Activated CD4-positive, alpha-beta T cell treated with anti-CD3 and anti-CD28 coated beads for 36 hours (primary cell): ENCODE measurements at regions not wholly inside any gene's neighbourhood (a gene's known extent, or its start where the extent isn't known, plus 50 kb on each side); places are given as distances from the start of the nearest gene placed in this dataset.
"Not testable (repeated sequence)": the region's sequence is repeated elsewhere in the genome, so short reads cannot be mapped to it uniquely, and the experiment has no call there.

ENCODE experiments used
- ATAC-seq: fragments of 200-7000 bp; cut with Tn5 transposase; one replicate; pipeline ENCODE4 v1.10.0; 2021; ENCODE audit warnings: mild to moderate bottlenecking, moderate library complexity
- CTCF ChIA-PET: fragments of 350-600 bp; sonication (Branson Sonifier 250); formaldehyde crosslinking; loops from one replicate; lab custom pipeline; 2021; ENCODE audit warnings: antibody characterized with exemption; lab: Charles Lee
- POLR2A ChIA-PET: fragments of 350-600 bp; sonication (Branson Sonifier 250); formaldehyde crosslinking; loops from one replicate; lab custom pipeline; 2021; ENCODE audit warnings: antibody characterized with exemption, inconsistent platforms; lab: Charles Lee
- DNase-seq: peaks from one replicate; pipeline ENCODE4 v3.0.0-alpha.2; 2020
- H3K27ac Mint-ChIP-seq: one replicate; pipeline ENCODE4 v1.8.0; 2021; ENCODE audit warnings: mixed read lengths
- H3K27me3 Mint-ChIP-seq: one replicate; pipeline ENCODE4 v1.8.0; 2021; ENCODE audit warnings: mixed read lengths
- H3K36me3 Mint-ChIP-seq: one replicate; pipeline ENCODE4 v1.8.0; 2021; ENCODE audit warnings: low read depth, mixed read lengths
- H3K4me1 Mint-ChIP-seq: one replicate; pipeline ENCODE4 v1.8.0; 2021; ENCODE audit warnings: mixed read lengths
- H3K4me3 Mint-ChIP-seq: one replicate; pipeline ENCODE4 v1.8.0; 2021; ENCODE audit warnings: mild to moderate bottlenecking, moderate library complexity, mixed read lengths
- H3K9me3 Mint-ChIP-seq: one replicate; pipeline ENCODE4 v1.8.0; 2021; ENCODE audit warnings: low read depth, mixed read lengths
- intact Hi-C, 2 experiments: fragments of 100-400 bp; cut with DNase I in 1 of 2; cut with micrococcal nuclease in 1 of 2; formaldehyde crosslinking; loops; one replicate each; pipeline versions ENCODE4 v1.14.2 to v1.15.1; 2022 to 2024; cut with DNase I, micrococcal nuclease

- Mint-ChIP-seq H3K4me1 (peaks cover 42% of the 10 kb centered on the region), H3K36me3 (no peaks in the 10 kb centered on the region), H3K4me3 (peak overlapping the region; percentile 75), H3K27ac (peak overlapping the region; percentile 55), H3K27me3 (no peaks in the 10 kb centered on the region), H3K9me3 (no peaks in the 10 kb centered on the region)
- DNase-seq, result no peak
- intact Hi-C loops, result loop anchor here in 1 of 2 experiments (10.0 kb wide), 1 partner anchor 211 kb away; no protein-coding TSS in a partner anchor
- ATAC-seq, result peak; percentile 17
- ChIA-PET POLR2A (no interaction called here), CTCF (interaction anchor here (0.7 kb wide), 2 partner anchors 9 to 14 kb away, joined by 3 read pairs; no protein-coding TSS in a partner anchor)
These were observed 101.7 kb upstream of the ZNF438 start for GRCh38 chr10:31133251-31133791.

GRCh38 chr10:31133792-31134310, 102.2 kb upstream of the ZNF438 start:
- POLR2A ChIA-PET, result no interaction called here
- Mint-ChIP-seq H3K4me1 (peaks cover 42% of the 10 kb centered on the region), H3K4me3 (peak overlapping the region; percentile 75), H3K9me3 (no peaks in the 10 kb centered on the region), H3K36me3 (no peaks in the 10 kb centered on the region), H3K27ac (peak overlapping the region; percentile 47), H3K27me3 (no peaks in the 10 kb centered on the region)
- peak; percentile 84 for DNase-seq
- peak; percentile 52 for ATAC-seq
- CTCF ChIA-PET, result interaction anchor here (0.7 to 1.4 kb wide), 3 partner anchors 13 to 102 kb away, joined by 3 to 4 read pairs (median 4); partner anchors contain the start of gene ZNF438
- intact Hi-C loops, result loop anchor here (1.0 to 10.0 kb wide), 3 partner anchors 33 to 211 kb away; partner anchors contain the start of gene ZNF438 (in 1 of the 2)

- DNase-seq (peak; percentile 40), ATAC-seq (peak; percentile 50)
- Mint-ChIP-seq H3K9me3 (no peaks in the 10 kb centered on the region), H3K27me3 (no peaks in the 10 kb centered on the region), H3K36me3 (no peaks in the 10 kb centered on the region), H3K4me3 (peak overlapping the region; percentile 75), H3K4me1 (peaks cover 42% of the 10 kb centered on the region), H3K27ac (peak overlapping the region; percentile 93)
- CTCF ChIA-PET, result interaction anchor here (1.2 to 1.4 kb wide), 2 partner anchors 13 to 103 kb away, joined by 4 read pairs; partner anchors contain the start of gene ZNF438
- POLR2A ChIA-PET, result no interaction called here
- intact Hi-C loops, result loop anchor here (1.0 to 10.0 kb wide), 3 partner anchors 34 to 210 kb away; partner anchors contain the start of gene ZNF438 (in 1 of the 2)
These were observed 102.8 kb upstream of the ZNF438 start for GRCh38 chr10:31134311-31134952.

- ATAC-seq (peak; percentile 21), DNase-seq (no peak)
- H3K27me3 Mint-ChIP-seq, result no peaks in the 10 kb centered on the region
- intact Hi-C loops, result loop anchor here (2.0 to 10.0 kb wide), 3 partner anchors 34 to 210 kb away; partner anchors contain the start of gene ZEB1 (in 1 of the 2)
- peaks cover 42% of the 10 kb centered on the region for H3K4me1 Mint-ChIP-seq
- H3K9me3 Mint-ChIP-seq, result no peaks in the 10 kb centered on the region
- H3K27ac Mint-ChIP-seq, result peak overlapping the region; percentile 93
- peak overlapping the region; percentile 75 for H3K4me3 Mint-ChIP-seq
- ChIA-PET CTCF (interaction anchor here (1.2 to 1.4 kb wide), 2 partner anchors 12 to 103 kb away, joined by 4 read pairs; partner anchors contain the start of gene ZNF438), POLR2A (no interaction called here)
- no peaks in the 10 kb centered on the region for H3K36me3 Mint-ChIP-seq
These were observed 103.5 kb upstream of the ZNF438 start for GRCh38 chr10:31135171-31135570.

- H3K36me3 Mint-ChIP-seq, POLR2A ChIA-PET, DNase-seq, H3K9me3 Mint-ChIP-seq, ATAC-seq, H3K27me3 Mint-ChIP-seq, H3K4me3 Mint-ChIP-seq: not testable (repeated sequence)
- CTCF ChIA-PET, result interaction anchor here (0.7 kb wide), 1 partner anchor 119 kb away, joined by 3 read pairs; no protein-coding TSS in a partner anchor
- Mint-ChIP-seq H3K27ac (peak overlapping the region; percentile 42), H3K4me1 (peaks cover 42% of the 10 kb centered on the region)
- intact Hi-C loops, result loop anchor here (2.0 to 10.0 kb wide), 3 partner anchors 35 to 209 kb away; partner anchors contain the start of gene ZEB1 (in 1 of the 2)
These were observed 104.1 kb upstream of the ZNF438 start for GRCh38 chr10:31135791-31136190.

- no peaks in the 10 kb centered on the region for H3K9me3 Mint-ChIP-seq
- POLR2A ChIA-PET, result no interaction called here
- H3K36me3 Mint-ChIP-seq, result no peaks in the 10 kb centered on the region
- peaks cover 42% of the 10 kb centered on the region for H3K4me1 Mint-ChIP-seq
- H3K27me3 Mint-ChIP-seq, result no peaks in the 10 kb centered on the region
- DNase-seq (no peak), ATAC-seq (no peak)
- H3K4me3 Mint-ChIP-seq, result no peak overlapping the region
- CTCF ChIA-PET, result interaction anchor here (0.7 kb wide), 1 partner anchor 120 kb away, joined by 3 read pairs; no protein-coding TSS in a partner anchor
- intact Hi-C loops, result loop anchor here in 1 of 2 experiments (5.0 to 10.0 kb wide), 2 partner anchors 181 to 208 kb away; partner anchors contain the start of gene ZEB1
- H3K27ac Mint-ChIP-seq, result peak overlapping the region; percentile 42
These were observed 104.7 kb upstream of the ZNF438 start for GRCh38 chr10:31136386-31136785.

GRCh38 chr10:31136930-31137885, 105.5 kb upstream of the ZNF438 start:
- no peaks in the 10 kb centered on the region for H3K36me3 Mint-ChIP-seq
- POLR2A ChIA-PET, result no interaction called here
- ATAC-seq, result no peak
- H3K4me3 Mint-ChIP-seq, result no peak overlapping the region
- no peak for DNase-seq
- H3K27ac Mint-ChIP-seq, result peak overlapping the region; percentile 58
- H3K9me3 Mint-ChIP-seq, result no peaks in the 10 kb centered on the region
- intact Hi-C loops, result loop anchor here in 1 of 2 experiments (5.0 to 10.0 kb wide), 2 partner anchors 180 to 208 kb away; partner anchors contain the start of gene ZEB1
- CTCF ChIA-PET, result interaction anchor here (1.2 kb wide), 1 partner anchor 22 kb away, joined by 4 read pairs; no protein-coding TSS in a partner anchor
- H3K27me3 Mint-ChIP-seq, result no peaks in the 10 kb centered on the region
- peaks cover 42% of the 10 kb centered on the region for H3K4me1 Mint-ChIP-seq

GRCh38 chr10:31138026-31138553, 106.4 kb upstream of the ZNF438 start:
- no peak for DNase-seq
- Mint-ChIP-seq H3K4me3 (no peak overlapping the region), H3K4me1 (peaks cover 39% of the 10 kb centered on the region), H3K27ac (no peak overlapping the region), H3K9me3 (no peaks in the 10 kb centered on the region), H3K36me3 (no peaks in the 10 kb centered on the region), H3K27me3 (no peaks in the 10 kb centered on the region)
- CTCF ChIA-PET, result interaction anchor here (1.2 kb wide), 1 partner anchor 21 kb away, joined by 4 read pairs; no protein-coding TSS in a partner anchor
- intact Hi-C loops, result loop anchor here in 1 of 2 experiments (5.0 to 10.0 kb wide), 2 partner anchors 179 to 207 kb away; partner anchors contain the start of gene ZEB1
- POLR2A ChIA-PET, result no interaction called here
- ATAC-seq, result no peak

GRCh38 chr10:31139497-31139896, 107.8 kb upstream of the ZNF438 start:
- no peak for ATAC-seq
- ChIA-PET CTCF (interaction anchor here (0.7 kb wide), 1 partner anchor 13 kb away, joined by 3 read pairs; no protein-coding TSS in a partner anchor), POLR2A (no interaction called here)
- no peaks in the 10 kb centered on the region for H3K36me3 Mint-ChIP-seq
- H3K27me3 Mint-ChIP-seq, result no peaks in the 10 kb centered on the region
- no peak overlapping the region for H3K4me3 Mint-ChIP-seq
- no peak for DNase-seq
- intact Hi-C loops, result loop anchor here in 1 of 2 experiments (5.0 to 10.0 kb wide), 2 partner anchors 178 to 205 kb away; partner anchors contain the start of gene ZEB1
- H3K9me3 Mint-ChIP-seq, result no peaks in the 10 kb centered on the region
- no peak overlapping the region for H3K27ac Mint-ChIP-seq
- peaks cover 32% of the 10 kb centered on the region for H3K4me1 Mint-ChIP-seq

- DNase-seq, result no peak
- peaks cover 19% of the 10 kb centered on the region for H3K4me1 Mint-ChIP-seq
- no peak for ATAC-seq
These were observed 109.1 kb upstream of the ZNF438 start for GRCh38 chr10:31140716-31141115.

More at GRCh38 chr10:31140716-31141115, 109.1 kb upstream of the ZNF438 start:
- Mint-ChIP-seq H3K27me3 (no peaks in the 10 kb centered on the region), H3K4me3 (no peak overlapping the region), H3K36me3 (no peaks in the 10 kb centered on the region), H3K9me3 (no peaks in the 10 kb centered on the region), H3K27ac (no peak overlapping the region)
- intact Hi-C loops, result no loop called here
- CTCF ChIA-PET, result no interaction called here
- POLR2A ChIA-PET, result no interaction called here
